ENCODE measurements at regions not wholly inside any gene's neighbourhood (a gene's known extent, or its start where the extent isn't known, plus 50 kb on each side); places are given as distances from the start of the nearest gene placed in this dataset.

DNA sequence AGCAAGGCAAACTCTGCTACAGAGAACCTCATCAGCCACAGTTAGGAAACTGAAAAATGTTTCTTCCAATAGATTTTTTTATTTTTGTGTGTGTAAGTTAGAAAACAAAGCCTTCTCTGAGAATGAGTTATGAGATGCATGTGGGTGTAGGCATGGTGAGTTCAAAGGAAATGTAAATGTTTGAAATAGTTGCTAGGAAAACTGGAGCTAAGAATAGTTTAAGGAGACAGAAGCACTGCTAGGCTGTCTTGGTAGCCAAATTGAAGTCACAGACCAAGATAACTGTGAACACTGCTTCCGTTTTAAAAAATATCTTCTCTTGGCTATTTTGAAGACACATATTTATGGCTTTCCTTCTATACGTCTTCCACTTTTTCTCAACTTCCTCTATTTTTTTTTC, 1501.2 kb upstream of the CADM2 start:
- no peak for TF ChIP-seq CTCF (IDR thresholded peaks at IDR 0.05)
- TF ChIP-seq POLR2A (IDR thresholded peaks at IDR 0.05) = no peak

Measured in testis (tissue), 2 donors.